EL (cell line): ENCODE measurements at regions not wholly inside any gene's neighbourhood (a gene's known extent, or its start where the extent isn't known, plus 50 kb on each side); places are given as distances from the start of the nearest gene placed in this dataset.

ENCODE experiments used
- DNase-seq: peaks from one replicate; pipeline ENCODE4 v3.0.0-alpha.2; 2016

- no peak for DNase-seq
Measured at GRCh38 chr4:136227315-136227714, 1305.0 kb downstream of the PCDH18 start.

DNA sequence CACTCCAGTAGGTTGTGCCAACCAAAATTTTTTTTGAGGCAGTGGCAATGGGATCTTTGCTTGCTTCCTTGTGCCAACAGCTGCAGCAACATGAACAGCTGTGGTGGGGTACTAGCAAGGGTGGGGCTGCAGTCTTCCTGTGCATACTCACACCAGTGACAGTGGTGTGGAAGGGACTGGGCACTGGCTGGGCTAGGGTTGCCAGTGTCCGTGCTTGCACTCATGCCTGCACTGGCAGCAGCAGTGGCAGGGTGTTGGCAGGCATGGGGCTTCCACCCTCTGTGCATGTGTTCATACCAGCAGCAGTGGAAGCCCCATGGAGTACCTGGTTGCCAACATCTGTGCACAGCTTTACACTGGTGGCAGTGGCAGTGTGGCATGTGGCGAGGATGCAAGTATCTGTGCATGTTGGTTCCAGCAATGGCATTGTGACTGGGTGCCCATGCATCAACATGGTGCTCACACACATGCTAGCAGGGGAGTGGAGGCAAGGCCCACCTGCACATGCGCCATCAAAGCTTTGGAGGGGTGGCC lies 1312.6 kb downstream of the PCDH18 start:
- DNase-seq, result no peak

DNA sequence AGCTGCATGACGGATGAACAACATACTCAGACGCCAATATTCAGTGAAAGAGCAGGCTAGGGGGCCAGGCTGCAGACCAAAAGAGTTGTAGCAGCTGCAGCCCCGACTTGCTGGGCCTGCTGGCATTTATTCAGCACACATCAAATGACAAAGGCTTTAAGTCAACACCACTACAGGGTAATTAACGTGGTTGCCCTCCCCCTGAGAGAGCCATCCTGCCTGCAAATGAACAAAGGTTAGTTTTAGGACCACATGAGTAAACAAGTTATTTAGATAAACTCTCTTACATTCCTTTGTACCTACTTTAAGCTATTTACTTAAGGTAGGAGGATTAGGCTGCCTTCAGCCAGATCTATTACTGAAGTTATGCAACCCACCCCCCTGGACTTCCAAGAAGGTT lies 1329.1 kb downstream of the PCDH18 start:
- no peak for DNase-seq

DNA sequence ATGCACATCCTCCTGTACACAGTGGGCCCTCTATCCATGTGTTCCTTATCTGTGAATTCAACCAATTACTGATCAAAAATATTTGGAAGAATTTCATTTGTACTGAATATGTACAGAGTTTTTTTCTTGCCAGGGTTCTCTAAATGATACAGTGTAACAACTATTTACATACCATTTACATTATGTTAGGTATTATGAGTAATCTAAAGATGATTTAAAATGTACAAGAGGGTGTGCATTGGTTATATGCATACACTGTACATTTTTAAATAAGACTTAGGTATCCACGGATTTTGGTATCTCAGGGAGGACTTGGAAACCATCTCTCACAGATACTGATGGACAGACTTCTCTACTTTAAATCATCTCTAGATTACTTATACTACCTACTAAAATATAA lies 1333.9 kb downstream of the PCDH18 start:
- no peak for DNase-seq

GRCh38 chr4:136194962-136195361 lies 1337.3 kb downstream of the PCDH18 start:
- DNase-seq, result no peak

DNA sequence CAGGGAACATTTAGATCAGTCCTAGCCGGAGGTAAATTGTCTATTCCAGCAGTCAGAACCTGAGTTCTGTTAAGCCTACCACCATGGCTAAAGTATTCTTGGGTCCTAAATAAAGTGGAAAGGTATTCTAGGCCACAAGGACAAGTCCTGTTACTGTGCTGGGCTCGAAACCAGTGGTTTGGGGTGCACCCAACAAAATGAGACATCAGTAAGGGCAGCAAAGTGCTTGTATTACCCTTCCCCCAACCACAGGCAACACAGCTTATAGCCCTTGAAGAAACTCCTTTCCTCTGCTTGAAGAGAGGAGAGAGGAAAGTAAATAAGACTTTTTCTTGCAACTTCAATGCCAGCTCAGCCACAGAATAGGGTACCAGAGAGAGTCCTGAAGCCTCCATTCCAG lies 1345.6 kb downstream of the PCDH18 start:
- DNase-seq, result no peak

DNA sequence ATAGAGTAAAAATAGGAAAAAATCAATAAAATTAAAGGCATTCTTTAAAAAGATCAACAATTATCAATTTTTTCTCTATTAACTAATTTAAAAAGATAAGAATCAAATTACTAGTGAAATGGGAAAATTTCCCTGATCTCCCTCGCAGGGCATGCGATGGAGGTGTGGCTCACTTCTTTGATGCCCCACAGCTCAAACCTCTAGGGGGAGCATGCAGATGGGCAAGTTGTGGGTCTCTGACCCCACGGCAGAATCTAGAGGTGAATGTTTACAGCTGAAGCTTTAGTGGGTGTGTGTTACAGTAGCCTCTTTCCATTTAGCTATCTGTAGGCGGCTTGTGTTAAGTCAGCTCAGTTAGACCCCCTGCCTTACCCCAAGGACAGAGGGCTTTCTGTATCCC lies 1348.8 kb downstream of the PCDH18 start:
- no peak for DNase-seq

- no peak for DNase-seq
Measured at GRCh38 chr4:136156947-136157346, 1375.3 kb downstream of the PCDH18 start.

- no peak for DNase-seq
Measured at GRCh38 chr4:136150046-136150445, 1382.2 kb downstream of the PCDH18 start.

DNA sequence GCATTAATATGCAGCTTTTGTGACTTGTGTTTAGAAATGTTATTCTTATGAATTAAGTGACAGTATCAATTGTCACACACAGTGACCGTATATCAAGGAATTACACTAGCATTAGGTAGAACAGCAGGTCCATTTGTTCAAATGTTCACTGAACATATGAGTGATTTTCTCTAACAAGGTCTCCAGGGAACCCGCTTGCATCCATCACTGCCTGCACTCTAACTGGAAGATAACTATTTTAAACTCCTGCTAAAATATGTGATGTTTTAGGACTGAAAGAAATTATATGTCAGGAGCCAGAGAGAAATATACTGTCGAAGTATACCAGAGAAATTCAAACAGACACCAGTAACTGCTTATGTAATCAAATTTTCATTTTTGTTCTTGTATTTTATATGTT lies 1395.7 kb downstream of the PCDH18 start:
- no peak for DNase-seq

DNA sequence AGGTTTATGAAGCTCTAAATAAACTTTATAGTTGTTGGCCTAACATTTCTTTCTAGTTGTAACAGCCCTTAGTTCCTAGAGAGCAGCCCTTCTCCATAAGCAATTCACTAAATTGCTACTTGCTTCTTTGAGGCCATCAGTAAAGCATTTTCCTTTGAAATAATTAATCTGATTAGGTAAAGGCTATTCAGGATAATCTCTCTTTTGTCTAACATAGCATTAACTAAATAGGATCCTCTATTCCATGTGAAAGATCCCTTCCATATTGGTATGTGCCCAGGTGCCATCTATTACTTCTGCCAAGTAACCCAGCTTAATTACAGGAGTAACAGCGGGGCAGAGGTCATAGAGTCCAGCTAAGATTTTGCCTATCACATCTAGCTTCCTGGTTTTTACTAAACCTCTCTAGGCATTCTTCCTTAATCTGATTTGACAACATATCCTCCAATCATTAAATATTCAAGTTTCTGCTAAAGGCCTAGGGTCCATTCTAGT lies 1408.0 kb downstream of the PCDH18 start:
- no peak for DNase-seq

- DNase-seq, result no peak
Measured at GRCh38 chr4:136121426-136121825, 1410.9 kb downstream of the PCDH18 start.

- DNase-seq, result no peak
Measured at GRCh38 chr4:136113921-136114320, 1418.4 kb downstream of the PCDH18 start.

- no peak for DNase-seq
Measured at GRCh38 chr4:136112116-136112515, 1420.2 kb downstream of the PCDH18 start.

- DNase-seq, result no peak
Measured at GRCh38 chr4:136106753-136107152, 1425.5 kb downstream of the PCDH18 start.

DNA sequence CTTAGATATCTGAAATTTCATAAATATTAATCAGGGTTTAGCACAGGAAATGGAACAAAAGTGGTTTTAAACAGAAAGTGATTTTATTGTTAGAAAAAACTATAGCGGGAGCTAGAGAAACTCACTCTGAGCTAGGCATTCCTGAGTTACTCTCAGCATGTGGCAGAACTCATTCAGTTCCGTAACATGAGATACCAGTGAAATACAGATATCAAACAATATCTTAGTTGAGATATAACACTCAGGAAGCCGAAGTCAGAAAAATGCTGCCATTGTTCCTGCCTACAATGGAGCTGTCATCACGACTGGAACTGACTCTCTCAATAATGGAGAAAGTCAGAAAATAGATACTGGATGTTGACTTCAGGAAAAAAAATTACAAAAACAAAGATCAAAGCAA lies 1428.7 kb downstream of the PCDH18 start:
- no peak for DNase-seq

GRCh38 chr4:136097676-136098075 lies 1434.6 kb downstream of the PCDH18 start:
- DNase-seq, result no peak

DNA sequence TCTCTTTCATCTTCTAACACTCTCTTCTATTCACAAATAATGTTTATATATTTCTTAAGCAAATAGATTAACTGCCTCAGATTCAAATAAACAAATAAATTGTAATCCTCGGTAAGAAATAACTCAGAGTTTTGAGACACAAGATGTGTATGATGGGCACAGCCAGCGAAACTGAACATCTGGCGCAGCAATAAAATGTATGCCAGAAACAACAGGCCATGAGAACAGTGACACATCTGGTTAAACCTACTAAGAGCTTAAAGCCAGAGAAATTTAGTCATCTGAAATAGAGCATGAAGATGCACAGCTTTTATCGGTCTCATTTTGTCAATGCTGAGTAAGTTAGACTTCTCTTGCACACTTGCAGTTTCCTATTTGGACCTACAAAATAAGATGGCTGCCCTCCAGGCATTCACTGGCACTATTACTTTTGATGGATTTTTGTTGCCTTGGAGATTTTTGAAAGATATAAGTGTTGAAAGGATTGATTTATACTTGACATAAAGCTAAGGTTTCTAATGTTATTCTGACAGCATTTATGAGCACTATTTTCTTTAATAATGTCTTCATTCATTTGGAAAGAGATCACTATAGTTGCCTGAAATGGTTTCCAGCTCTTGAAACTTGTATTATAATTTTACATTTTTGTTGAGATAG lies 1444.0 kb downstream of the PCDH18 start:
- no peak for DNase-seq

- peak; percentile 2 for DNase-seq
Measured at GRCh38 chr4:136078976-136079375, 1453.3 kb downstream of the PCDH18 start.

GRCh38 chr4:136056748-136057147 lies 1475.5 kb downstream of the PCDH18 start:
- DNase-seq, result no peak

- no peak for DNase-seq
Measured at GRCh38 chr4:136055360-136055759, 1476.9 kb downstream of the PCDH18 start.

GRCh38 chr4:136036744-136037143 lies 1495.5 kb downstream of the PCDH18 start:
- peak; percentile 35 for DNase-seq

GRCh38 chr4:136032391-136032790 lies 1499.9 kb downstream of the PCDH18 start:
- no peak for DNase-seq

GRCh38 chr4:136025540-136025939 lies 1506.8 kb downstream of the PCDH18 start:
- no peak for DNase-seq

DNA sequence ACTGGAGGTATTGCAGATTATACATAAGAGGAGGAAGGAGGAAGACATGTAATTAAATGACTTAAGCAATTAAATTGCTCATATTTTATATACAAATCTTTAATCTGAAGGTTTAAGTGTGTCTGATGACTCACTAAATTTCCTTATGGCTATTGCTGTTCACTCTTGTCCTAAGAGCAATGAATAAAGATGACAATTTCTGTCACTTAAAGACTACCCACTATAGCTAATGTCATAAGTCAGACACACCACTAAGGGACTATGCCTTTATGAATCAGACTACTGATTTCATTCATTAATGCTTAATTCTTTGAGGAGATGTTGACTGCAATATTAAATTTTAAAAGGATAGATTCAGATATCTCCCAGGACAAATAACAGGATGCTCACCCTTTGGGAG lies 1514.7 kb downstream of the PCDH18 start:
- no peak for DNase-seq
